Muscle of arm (tissue), 1 donor: ENCODE measurements at regions not wholly inside any gene's neighbourhood (a gene's known extent, or its start where the extent isn't known, plus 50 kb on each side); places are given as distances from the start of the nearest gene placed in this dataset.

Experiments used
- DNase-seq: peaks from one replicate; pipeline ENCODE4 v3.0.0-alpha.2; 2013

DNA sequence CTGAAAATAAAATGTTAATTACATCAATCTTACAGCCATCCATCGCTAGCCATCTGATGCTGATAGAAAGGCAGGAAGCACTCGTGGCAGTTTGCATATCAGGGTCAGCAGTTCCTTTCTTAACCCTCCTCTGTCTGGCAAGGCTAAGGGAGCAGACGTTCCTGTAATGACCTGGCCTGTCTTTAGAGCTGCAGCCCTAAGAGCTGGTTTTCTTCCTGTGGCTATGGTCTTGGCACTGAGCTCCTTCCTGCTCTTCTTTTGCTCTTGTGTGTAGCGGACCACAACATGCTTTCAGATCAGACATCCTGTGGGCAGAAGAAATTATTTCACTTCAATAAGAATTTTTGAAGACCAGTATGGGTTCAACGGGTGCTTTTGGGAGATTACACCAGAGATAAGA, 170.4 kb downstream of the DAD1 start:
- no peak for DNase-seq

DNA sequence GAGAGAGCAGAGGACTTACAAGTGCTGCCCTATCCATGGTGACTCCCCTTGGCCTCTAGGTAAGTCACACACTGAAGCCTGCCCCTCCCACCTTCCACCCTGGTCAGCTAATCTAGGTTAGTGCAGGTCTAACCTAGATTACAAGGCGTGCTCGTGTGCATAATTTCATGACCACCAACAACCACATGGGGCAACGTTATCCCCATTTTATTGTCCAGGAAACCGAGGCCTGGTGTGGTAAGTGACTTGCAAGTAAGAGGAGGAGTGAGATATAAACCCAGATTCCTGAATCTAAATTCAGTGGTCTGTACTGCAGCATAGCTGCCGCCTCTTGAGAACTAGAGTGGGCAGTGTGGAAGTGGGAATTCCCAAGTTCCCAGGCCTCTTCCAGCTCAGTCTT, 171.1 kb downstream of the DAD1 start:
- no peak for DNase-seq

DNA sequence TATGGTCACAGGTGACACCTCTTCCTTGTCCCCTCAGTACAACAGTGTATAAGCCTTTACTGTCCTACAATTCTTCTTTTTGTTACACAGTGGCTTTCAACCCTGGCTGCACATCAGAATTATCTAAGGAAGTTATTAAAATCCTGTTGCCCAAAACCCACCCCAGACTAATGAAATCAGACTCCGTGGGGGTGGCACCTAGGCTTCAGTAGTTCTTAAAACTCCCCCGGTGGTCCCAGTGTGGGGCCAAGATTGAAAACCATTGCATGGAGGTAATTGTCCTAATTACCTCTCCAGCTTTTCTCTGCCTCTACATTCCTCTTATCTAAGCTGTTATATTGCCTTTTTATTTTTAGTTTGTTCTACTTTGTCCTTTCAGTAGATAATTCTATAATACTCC, 172.8 kb downstream of the DAD1 start:
- DNase-seq = no peak

DNA sequence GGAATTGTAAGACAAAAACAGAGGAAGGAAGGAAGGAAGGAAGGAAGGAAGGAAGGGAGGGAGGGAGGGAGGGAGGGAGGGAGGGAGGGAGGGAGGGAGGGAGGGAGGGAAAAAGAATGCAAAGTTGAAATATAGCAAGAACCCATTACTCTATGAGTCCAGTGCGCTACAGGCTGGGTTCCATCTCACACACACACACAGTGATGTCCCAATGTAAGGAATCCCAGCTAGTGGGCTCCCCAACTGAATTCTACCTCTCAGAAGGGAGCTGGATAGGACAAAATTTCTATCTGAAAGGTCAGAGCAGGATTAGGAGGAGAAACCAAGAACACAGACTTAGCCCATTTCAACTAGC, 173.4 kb downstream of the DAD1 start:
- no peak for DNase-seq

DNA sequence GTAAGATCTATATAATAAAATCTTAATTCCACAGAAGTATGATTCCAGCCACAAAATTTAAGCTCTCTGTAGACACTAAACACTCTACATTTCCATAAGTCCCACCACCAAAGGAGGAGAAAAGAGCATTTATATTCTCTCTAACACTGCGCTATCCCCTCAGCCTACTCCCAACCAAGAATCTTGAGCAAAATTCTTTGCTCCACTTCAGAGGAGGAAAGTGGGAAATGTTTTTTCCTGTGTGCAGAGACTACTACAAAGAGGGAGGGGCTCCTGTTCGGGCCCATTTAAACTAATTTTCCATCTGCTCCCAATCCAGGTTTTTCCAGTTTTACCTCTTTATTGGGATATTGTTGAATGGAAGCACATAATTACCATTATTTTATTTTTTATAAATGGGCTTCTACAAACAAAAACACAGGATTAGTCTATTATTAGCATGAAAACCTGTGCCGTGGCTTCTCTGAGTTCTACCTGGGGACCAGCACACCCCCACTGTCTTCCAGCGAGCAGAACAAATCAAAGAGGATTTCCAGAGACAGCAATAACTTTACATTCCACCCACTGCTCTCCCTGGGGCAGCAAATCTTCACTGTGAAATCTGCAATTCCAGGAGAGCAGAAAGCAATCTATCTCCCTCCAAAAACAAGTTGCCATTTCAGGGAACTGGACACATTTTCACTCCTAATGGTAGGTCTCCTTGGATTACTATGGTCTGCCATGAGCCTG, 174.0 kb downstream of the DAD1 start:
- no peak for DNase-seq

DNA sequence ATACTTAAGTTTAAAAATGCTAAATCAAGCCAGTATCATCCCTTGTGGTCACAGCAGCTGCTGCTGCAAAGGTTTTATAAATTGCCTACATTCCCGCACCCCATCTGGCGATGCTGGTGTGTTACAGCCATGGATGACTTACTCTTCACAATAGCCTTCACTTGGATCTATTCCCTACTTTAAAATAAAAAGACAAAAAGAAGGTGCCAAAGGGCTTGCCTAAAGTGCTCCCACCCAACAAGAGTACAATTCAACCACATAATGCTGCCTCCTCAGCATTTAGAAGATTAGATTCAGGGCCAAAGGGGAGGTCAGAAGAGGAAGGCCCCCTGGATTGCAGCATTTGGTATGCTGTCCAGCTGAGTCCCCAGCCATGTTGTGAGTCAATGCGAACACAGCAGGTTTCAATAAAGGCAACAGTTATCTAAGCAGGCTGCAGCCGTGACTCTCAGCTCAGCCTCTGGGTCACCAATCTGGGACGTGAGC, 176.1 kb downstream of the DAD1 start:
- DNase-seq = no peak

DNA sequence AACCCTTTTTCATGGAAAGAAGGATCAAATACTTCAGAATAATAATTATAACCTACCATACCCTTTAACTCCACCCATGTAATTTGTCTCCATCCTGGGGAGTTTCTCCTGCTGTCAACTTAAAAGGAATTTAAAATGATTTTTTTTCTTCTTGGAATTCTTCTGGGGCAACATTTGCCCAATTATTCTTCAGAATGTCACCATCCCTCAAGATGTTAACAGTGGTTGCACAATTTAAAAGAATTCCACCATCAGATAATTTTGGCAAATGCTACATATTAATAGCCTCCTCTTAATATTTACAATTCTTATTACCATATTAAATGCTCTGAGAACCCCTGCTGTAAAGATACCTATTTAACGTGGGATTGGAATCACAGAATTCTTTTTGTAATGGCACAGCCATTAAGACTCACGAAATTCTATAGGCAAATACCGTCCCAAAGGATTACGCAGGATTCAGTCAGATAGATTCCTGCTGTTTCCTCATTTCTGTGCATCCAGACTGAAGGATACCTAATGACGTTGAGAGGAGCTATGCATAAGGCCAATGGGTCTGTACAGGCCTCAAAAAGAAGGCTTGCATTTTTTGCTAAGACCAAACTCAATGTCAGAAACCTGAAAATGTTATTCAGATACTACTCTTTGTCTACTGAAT, 177.5 kb downstream of the DAD1 start:
- no peak for DNase-seq

DNA sequence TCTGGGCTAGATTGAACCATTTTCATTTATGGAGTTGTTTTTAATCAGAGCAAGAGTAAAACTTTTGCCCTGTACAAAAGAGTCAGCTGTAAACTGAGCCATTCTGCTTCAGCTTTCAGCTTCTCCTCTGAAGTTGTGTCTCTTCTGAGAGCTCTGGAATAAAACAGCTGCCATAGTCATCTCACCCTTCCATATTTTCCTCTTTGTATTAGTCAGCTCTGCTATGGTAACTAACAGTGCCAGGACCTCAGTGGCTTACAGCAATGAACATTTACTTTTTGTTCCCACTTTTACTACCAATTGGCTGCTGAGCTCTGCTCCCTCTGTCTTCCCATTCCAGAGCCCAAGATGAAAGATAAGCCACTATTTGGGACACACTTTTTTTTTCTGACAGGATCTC, 178.5 kb downstream of the DAD1 start:
- DNase-seq = no peak

DNA sequence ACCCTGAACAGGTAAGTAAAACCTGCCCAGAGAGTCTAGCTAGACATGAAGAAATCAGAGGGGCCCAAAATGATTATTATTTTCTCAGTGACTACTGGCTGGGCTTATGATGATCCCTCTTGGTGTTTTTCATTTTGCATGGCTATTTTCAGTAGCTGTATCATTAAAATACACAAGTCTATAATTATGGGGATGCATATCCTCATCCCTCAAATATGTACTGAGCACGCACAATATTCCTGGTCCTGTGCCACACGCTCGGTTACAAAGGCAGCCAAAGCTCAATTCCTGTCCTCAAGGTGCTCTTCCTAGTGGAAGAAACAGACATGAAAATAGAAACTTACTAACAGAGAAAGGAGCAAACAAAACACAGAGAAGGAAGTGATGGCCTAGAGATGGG, 180.0 kb downstream of the DAD1 start:
- DNase-seq = no peak

DNA sequence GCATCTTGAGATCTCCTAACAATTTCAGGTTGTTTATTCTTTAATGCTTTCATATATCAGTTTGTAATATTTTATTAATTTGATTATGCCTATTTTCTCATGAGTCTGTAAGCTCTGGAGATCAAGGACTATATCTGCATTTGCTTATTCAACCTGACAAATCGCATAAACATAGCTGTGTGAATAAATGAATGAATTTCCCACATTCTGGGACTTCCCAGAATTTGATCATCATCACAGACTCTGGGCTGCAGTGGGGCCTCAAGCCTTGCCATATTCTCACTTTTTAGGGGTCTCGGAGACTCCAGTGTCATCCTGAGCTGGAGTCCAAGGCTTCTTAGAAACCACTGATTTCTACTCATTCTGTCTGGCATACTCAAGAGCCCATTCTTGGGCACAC, 180.5 kb downstream of the DAD1 start:
- no peak for DNase-seq

DNA sequence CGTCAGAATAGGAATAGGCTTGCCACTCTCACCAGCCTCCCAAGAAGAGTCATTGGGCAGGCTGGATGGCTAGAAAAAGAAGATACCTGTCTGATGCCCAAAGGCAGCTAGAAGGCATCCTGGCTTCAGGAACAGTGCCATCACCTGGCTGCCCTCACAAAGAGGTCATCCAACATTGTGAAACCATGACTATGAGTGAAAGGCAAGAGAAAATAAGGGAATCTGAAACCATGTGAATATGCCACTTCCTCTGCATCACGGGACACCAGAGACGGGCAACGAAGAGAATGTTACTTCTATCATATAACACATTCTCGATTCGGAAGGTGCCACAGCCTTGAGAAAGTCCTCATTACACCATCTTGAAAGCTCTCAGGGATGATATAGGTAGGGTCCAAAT, 182.0 kb downstream of the DAD1 start:
- DNase-seq = no peak

DNA sequence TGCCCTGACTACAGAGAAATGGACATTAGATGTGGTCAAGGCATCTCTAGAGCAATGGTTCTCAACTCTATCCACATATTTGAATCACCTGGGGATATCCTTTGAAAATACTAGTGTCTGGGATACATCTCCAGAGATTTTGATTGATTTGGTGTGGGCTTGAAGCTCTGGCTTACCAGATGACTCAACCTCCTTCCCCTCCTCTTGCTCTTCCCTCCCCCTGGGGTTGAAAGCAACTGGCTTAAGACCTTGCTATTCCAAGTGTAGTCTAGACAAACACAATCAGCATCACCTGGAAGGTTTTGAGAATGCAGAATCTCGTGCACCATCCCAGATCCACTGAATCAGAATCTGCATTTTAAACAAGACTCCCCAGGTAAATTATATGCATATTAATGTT, 183.8 kb downstream of the DAD1 start:
- no peak for DNase-seq

DNA sequence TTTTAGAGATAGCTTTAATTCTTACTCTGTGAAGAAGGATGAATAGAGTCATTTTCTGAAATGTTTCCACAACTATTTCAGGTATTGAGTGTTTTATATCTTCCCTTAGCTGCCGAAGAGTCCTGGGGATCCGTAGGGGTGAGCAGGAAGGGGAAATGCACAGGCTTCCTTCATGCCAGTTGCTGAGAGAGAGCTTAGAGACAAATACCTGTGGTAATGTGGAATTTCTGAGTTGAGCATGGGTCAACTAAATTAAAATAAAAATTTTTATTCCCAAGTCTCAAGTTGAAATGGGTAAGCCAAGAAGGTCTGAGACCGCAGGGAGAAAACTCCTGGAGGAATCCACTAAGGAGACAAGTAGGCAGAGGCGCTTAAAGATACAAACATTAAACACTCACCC, 185.7 kb downstream of the DAD1 start:
- no peak for DNase-seq

DNA sequence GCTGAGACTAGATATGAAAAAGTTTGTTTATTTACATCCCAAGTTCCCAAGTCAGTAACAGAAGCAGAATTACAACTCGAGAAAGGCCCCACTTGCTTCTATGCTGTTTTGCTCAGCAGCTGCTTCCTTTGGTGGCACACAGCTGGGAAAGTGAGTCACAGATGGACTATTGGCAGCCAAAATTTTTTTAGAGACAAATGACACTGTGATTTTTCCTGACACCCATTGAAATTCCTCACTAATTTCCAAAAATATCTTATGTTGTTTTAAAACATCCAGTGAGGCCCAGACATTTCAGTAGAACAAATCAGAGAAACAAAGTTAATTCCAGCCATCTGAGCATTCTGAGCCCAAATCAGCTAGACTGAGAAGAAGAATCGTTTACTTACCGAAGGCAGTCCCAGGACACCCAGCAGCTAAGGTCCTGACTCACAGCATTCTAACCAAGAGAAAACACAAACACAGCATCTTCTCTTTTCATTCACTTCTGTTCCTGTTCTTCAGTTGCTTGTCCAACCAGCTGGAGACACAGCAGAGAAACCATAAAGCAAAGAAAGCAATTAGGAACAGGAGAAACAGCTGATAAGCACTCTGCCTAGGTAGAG, 188.3 kb downstream of the DAD1 start:
- no peak for DNase-seq

DNA sequence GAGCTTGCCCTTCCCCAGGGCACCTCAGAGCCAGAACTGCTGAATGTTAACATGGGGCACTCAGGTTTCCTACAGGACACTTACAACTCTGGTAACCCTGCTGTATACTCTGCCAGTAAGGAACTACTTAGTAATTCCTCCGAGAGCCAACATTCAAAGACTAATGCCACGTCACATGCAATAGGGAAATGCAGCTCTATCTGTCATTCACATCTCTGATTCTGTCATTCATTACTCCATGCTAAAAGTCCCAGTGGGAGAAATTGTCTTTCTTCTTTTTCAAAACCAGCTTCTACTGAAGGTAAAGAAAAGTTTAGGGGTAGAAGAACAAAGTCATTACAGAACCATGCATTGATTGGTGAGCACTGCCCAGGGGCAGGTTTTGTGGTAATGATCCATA, 189.2 kb downstream of the DAD1 start:
- no peak for DNase-seq

DNA sequence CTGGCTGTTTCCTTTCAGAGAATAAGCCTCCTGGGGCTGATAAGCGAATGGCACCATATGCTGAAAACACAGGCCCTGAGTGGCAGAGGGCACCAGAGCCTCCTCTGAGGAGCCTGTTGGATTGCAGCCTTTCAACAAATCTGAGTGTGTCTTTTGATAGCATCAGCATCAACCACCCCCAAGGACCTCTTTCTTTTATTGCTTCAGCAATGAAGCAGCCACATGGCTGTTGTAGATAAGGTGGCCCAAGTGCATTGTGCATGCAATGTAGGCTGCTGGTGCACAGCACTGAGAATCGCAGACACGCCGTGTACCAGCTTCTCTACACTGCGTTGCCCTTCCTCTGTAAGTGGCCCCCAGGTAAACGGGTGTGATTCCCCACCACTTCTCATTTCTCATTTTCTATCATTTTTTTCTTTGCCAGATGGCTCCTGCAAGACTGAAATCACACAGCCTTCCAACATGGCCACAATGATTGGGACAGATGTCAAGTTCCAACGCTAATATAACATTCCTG, 191.7 kb downstream of the DAD1 start:
- DNase-seq = no peak

DNA sequence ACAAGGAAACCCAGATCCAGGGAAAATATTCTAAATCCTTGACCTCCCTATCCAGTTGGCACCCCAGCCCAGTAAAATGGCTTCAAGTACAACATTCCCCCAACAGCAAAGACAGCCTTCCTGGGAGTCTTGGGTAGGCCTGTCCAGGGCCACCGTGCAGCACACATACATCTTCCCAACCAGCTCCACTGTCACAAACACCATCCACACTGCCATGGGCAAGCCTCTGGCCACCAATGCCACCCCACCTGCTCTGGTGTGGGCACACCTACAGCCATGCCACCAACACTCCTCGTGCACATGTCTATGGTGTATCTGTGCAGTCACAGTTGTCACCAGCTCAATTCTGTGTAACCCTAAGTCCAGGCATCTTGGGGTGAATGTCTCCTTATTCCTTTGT, 193.2 kb downstream of the DAD1 start:
- no peak for DNase-seq

DNA sequence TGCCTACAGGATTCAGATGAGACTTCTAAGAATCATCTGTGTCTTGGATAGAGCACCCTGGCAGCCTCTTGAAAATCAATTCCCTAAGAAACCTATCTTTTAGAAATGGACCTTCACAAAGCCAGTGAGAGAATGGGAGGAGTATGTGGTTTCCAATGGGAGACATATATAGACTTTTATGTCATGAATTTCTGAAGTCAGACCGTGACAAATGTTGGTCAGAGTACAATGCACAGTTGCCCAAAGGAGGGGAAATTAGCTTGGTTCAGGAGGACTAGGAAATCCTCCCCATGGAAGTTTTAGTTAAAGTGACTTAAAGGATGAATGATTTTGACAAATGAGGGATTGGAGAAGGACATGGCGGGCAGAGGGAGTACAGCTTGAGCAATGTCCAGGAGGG, 194.4 kb downstream of the DAD1 start:
- no peak for DNase-seq

DNA sequence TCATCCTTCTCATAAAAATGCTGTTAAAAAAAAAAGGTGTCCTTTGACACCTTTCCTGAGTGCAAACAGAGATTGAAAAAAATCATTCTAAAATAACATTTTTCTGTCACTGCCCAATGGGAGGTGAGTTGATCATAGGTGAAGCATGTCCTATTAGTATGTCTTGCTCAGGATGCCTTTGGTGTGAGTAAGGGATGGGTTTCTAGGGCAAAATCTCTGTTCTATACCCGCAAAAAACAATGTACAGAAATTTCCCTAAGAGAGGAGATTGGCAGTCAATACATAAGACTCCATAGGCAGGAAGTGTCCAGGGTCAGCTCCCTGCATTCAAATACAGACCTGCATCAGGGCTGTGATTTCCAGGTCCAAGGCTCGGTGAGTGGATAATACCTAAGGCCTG, 195.2 kb downstream of the DAD1 start:
- DNase-seq = no peak

DNA sequence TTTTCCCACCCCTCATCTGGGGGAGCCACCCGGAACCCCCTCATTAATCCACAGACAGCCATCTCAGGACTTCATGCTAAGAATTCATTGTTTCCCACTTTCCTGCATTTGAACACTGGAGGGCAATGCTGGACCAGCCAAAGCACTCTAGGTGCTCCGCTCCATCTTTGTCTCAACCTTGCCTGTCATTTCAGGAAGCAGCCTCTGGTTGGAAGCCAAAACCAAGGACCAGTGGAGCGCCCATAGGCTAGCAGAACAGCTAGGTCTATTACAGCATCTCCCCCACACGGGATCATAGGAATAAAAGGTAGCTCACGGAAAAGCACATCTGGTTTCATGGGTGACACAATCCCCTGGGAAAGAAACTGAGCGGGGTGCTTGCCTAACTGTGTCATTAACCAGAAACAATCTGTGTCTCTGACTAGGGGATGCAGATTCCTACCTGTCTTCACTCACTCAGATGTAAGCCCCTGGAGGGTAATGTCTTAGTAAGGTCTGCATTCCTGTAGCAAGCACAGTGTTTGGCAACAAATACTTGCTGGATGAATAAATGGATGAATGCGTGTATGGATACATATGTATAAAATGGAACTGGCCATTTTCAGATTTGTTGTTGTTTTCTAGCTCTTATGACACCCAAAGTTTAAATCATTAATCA, 197.0 kb downstream of the DAD1 start:
- DNase-seq = peak; percentile 41

DNA sequence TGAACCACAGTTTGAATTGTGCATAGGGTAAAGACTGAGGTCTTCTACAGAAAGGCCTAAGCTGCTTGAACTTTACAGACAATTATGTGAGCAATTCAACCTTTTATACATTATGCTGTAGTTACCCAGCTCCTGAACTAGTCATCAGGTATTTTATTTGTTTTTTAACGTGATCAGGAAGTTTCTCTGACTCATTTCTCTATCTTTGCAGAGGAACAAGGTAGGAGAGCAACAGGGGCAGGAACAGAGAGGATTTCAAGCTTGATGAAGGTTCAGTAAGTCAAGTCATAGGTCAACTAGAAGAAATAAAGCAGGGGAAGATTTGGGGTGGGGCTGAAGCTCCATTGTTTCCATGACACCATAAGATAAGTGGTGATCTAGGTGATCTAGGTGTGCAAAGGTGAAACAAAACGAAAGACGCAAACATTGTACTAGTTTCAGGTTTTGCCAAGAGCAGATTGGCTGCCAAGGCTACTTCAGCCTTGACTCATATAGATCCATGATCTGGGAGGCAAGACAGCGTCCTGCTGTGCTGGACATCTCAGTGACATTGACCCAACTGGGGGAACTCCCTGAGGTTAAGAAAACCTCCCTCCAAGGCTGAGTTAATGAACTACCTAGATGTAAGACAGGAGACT, 198.1 kb downstream of the DAD1 start:
- no peak for DNase-seq

DNA sequence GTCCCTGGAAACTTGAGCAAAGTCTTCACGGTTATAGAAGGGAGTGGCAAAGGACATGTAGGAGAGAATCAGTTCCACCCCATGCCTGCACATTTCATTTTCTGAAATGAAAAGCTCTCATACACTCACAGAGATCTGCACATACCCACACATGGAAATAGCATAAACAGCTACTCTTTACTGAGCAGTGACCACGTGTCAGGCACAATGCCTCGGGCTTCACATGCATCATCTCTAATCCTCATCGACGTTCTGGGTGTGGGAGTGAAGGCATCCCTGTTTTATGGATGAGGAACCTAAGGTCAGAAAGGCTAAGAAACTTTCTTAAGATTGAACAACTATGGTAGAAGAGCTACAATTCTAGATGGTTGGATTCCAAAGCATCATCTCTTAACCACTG, 198.8 kb downstream of the DAD1 start:
- no peak for DNase-seq
